SK-N-SH (cell line): ENCODE measurements at regions not wholly inside any gene's neighbourhood (a gene's known extent, or its start where the extent isn't known, plus 50 kb on each side); places are given as distances from the start of the nearest gene placed in this dataset.

Experiments
- CTCF ChIA-PET: fragments of 300-600, 350-600 bp; formaldehyde crosslinking; extraction: SDS; loops from one replicate; lab custom pipeline; 2021; lab: Yijun Ruan, JAX
- POLR2A ChIA-PET: fragments of 350-600 bp; sonication (Branson Sonifier 250); formaldehyde crosslinking; extraction: SDS; loops from one replicate; lab custom pipeline; 2020; ENCODE audit warnings: antibody characterized with exemption, inconsistent platforms; lab: Yijun Ruan, JAX
- DNase-seq: peaks from one replicate; pipeline ENCODE4 v3.0.0; 2012
- H2AFZ ChIP-seq: fragments of 200-600 bp; sonication (generic); 2 replicates; pipeline ENCODE4 v1.8.1; 2016; ENCODE audit warnings: antibody characterized with exemption, mild to moderate bottlenecking, low read depth
- H3F3A ChIP-seq: fragments of 200-600 bp; sonication (generic); replicated peaks from 2 replicates; pipeline ENCODE3; 2016; ENCODE audit warnings: antibody characterized with exemption, mild to moderate bottlenecking; ENCODE audit not compliant: insufficient read depth
- H3K27ac ChIP-seq, 2 experiments: fragments of 200-500 bp in 1 of 2; fragments of 200-600 bp in 1 of 2; sonication (Bioruptor generic) in 1 of 2; sonication (generic), shearing (Covaris generic) in 1 of 2; 2 replicates each; pipeline versions ENCODE4 v1.5.1 to v1.6.1; 2014 to 2016; ENCODE audit warnings: low read depth in 2 of 2, inconsistent platforms in 1 of 2, low read length in 1 of 2, mild to moderate bottlenecking in 1 of 2, mixed read lengths in 1 of 2
- H3K27me3 ChIP-seq: fragments of 200-600 bp; sonication (generic), shearing (Covaris generic); 2 replicates; pipeline ENCODE4 v1.6.1; 2016; ENCODE audit warnings: mixed run types; ENCODE audit not compliant: insufficient read depth
- H3K36me3 ChIP-seq, 2 experiments: fragments of 200-500 bp in 1 of 2; fragments of 200-600 bp in 1 of 2; sonication (Bioruptor generic) in 1 of 2; sonication (generic) in 1 of 2; replicated peaks in 1 of 2; 2 replicates each; pipeline versions ENCODE3 to v1.5.1; 2014 to 2016; ENCODE audit warnings: low read length in 1 of 2, mild to moderate bottlenecking in 1 of 2; ENCODE audit not compliant: insufficient read depth in 2 of 2, control insufficient read depth in 1 of 2
- H3K4me1 ChIP-seq, 2 experiments: fragments of 200-500 bp in 1 of 2; fragments of 200-600 bp in 1 of 2; sonication (Bioruptor generic) in 1 of 2; sonication (generic), shearing (Covaris generic) in 1 of 2; 2 replicates each; pipeline versions ENCODE4 v1.5.1 to v1.6.1; 2014 to 2016; ENCODE audit warnings: low read depth in 1 of 2, low read length in 1 of 2, mixed run types in 1 of 2; ENCODE audit not compliant: insufficient read depth in 2 of 2, control insufficient read depth in 1 of 2
- H3K4me2 ChIP-seq: fragments of 200-600 bp; sonication (generic), shearing (Covaris generic); 2 replicates; pipeline ENCODE4 v1.6.1; 2017; ENCODE audit warnings: mixed run types
- H3K4me3 ChIP-seq, 2 experiments: fragments of 200-500 bp in 1 of 2; fragments of 200-600 bp in 1 of 2; sonication (Bioruptor generic) in 1 of 2; sonication (generic), shearing (Covaris generic) in 1 of 2; 2 replicates each; pipeline versions ENCODE4 v1.5.1 to v1.8.1; 2014 to 2016; ENCODE audit warnings: low read depth in 2 of 2, inconsistent platforms in 1 of 2, low read length in 1 of 2, mild to moderate bottlenecking in 1 of 2, mixed read lengths in 1 of 2, moderate library complexity in 1 of 2
- H3K79me2 ChIP-seq: fragments of 200-600 bp; sonication (generic); 2 replicates; pipeline ENCODE4 v1.8.1; 2017; ENCODE audit warnings: mild to moderate bottlenecking; ENCODE audit not compliant: insufficient read depth
- H3K9ac ChIP-seq: fragments of 200-600 bp; sonication (generic); 2 replicates; pipeline ENCODE4 v1.6.1; 2017; ENCODE audit warnings: mixed run types
- H3K9me2 ChIP-seq: fragments of 200-600 bp; sonication (generic); 2 replicates; pipeline ENCODE4 v1.6.1; 2017; ENCODE audit warnings: mixed run types
- H3K9me3 ChIP-seq: fragments of 200-600 bp; sonication (generic); 2 replicates; pipeline ENCODE4 v1.6.1; 2017; ENCODE audit warnings: mixed run types, mild to moderate bottlenecking, moderate library complexity
- H4K20me1 ChIP-seq: fragments of 200-600 bp; sonication (generic); 2 replicates; pipeline ENCODE4 v1.6.1; 2017; ENCODE audit warnings: mild to moderate bottlenecking, mixed run types; ENCODE audit not compliant: insufficient read depth
- CHD2 ChIP-seq: fragments of 150-350 bp; IDR thresholded peaks from 2 replicates; pipeline ENCODE4 v1.6.1; 2018; ENCODE audit warnings: low read length; ENCODE audit not compliant: partially characterized antibody
- EZH2phosphoT487 ChIP-seq: fragments of 200-600 bp; sonication (generic); IDR thresholded peaks from 2 replicates; pipeline ENCODE4 v1.6.1; 2017; ENCODE audit warnings: low read depth, mixed run types, mild to moderate bottlenecking, antibody characterized with exemption, moderate library complexity, borderline replicate concordance
- NFIC ChIP-seq: IDR thresholded peaks from 2 replicates; pipeline ENCODE4 v1.4.0; 2012; ENCODE audit warnings: borderline replicate concordance
- RCOR1 ChIP-seq: fragments of 150-350 bp; IDR thresholded peaks from 2 replicates; pipeline ENCODE4 v1.6.1; 2017; ENCODE audit warnings: antibody characterized with exemption, low read length
- RFX5 ChIP-seq: IDR thresholded peaks from 2 replicates; pipeline ENCODE4 v1.6.1; 2012; ENCODE audit warnings: mild to moderate bottlenecking, improper control_type of control experiment, low read length
- SMC3 ChIP-seq: IDR thresholded peaks from 2 replicates; pipeline ENCODE4 v1.6.1; 2012; ENCODE audit warnings: low read depth, low read length, improper control_type of control experiment
- TAF1 ChIP-seq: IDR thresholded peaks from 2 replicates; pipeline ENCODE4 v1.6.1; 2012; ENCODE audit warnings: low read depth, mild to moderate bottlenecking, low read length, moderate library complexity, borderline replicate concordance
- TEAD4 ChIP-seq: IDR thresholded peaks from 2 replicates; pipeline ENCODE4 v1.4.0; 2012; ENCODE audit warnings: mild to moderate bottlenecking, borderline replicate concordance; ENCODE audit not compliant: insufficient read depth
- WGBS: methylation state at CpG from one replicate; pipeline ENCODE4 v1.1.6; 2017; ENCODE audit warnings: low lambda C conversion rate; 5-methylcytosine and 5-hydroxymethylcytosine counted together
- TF ChIP-seq, protein P1 (sequence below): IDR thresholded peaks from 2 replicates; pipeline ENCODE4 v1.4.0; 2012; ENCODE audit warnings: low read depth
- TF ChIP-seq, protein P2 (sequence below): IDR thresholded peaks from 2 replicates; pipeline ENCODE4 v1.4.0; 2012; ENCODE audit warnings: low read depth, borderline replicate concordance
- TF ChIP-seq, protein P3 (sequence below): IDR thresholded peaks from 2 replicates; pipeline ENCODE4; 2012
- TF ChIP-seq, protein P4 (sequence below): IDR thresholded peaks from 2 replicates; pipeline ENCODE4 v1.4.0; 2012; ENCODE audit warnings: low read depth, borderline replicate concordance
- TF ChIP-seq, protein P5 (sequence below): fragments of 150-350 bp; IDR thresholded peaks from 2 replicates; pipeline ENCODE4 v1.6.1; 2017; ENCODE audit warnings: antibody characterized with exemption, low read length, low read depth, borderline replicate concordance
- TF ChIP-seq, protein P6 (sequence below): fragments of 200-600 bp; sonication (generic); IDR thresholded peaks from 2 replicates; pipeline ENCODE4 v1.6.1; 2017; ENCODE audit warnings: antibody characterized with exemption, mild to moderate bottlenecking, moderate library complexity
- TF ChIP-seq, protein P7 (sequence below): IDR thresholded peaks from 2 replicates; pipeline ENCODE4 v1.6.1; 2012; ENCODE audit warnings: mild to moderate bottlenecking, low read depth, low read length, moderate library complexity

DNA sequence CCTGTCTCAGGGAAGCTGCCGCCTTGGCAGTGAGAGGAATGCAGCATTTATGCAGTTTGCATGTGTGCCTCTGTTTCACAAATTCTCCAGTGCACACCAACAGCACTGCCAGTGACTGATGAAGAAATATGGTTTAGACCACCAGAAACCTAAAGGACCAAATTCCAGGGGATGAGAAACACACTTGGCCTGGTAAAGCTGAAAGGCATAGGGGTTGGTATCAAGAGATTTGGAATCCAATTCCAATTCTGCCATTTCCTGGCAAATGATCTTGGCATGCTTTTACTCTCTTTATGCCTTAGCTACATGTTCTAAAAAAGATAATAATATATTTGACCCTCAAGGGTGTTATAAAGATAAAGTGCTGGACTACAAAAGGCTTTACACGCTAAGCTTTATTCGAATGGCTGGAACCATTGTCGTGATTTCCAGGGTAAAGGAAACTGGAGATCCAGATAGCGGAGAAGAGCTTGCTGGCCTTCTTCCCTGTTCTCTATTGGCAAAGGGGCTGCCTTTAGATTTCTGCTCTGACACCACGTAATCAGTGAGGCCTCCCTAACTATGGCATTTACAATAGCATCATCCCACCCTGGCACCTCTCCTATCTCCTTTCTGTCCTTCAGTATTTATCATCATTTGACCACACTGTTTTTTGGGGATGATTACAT lies 359.8 kb upstream of the ASIC2 start:
- Histone ChIP-seq H2AFZ (no peak overlapping the region), H3F3A (no peaks in the 10 kb centered on the region), H3K4me2 (no peak overlapping the region), H3K9me3 (no peaks in the 10 kb centered on the region), H4K20me1 (no peaks in the 10 kb centered on the region), H3K4me1 (peaks cover 0 to under 1% of the 10 kb centered on the region in 2 experiments; a peak in 1 of 4 replicates), H3K27me3 (no peaks in the 10 kb centered on the region), H3K9ac (no peak overlapping the region), H3K79me2 (no peaks in the 10 kb centered on the region), H3K9me2 (no peaks in the 10 kb centered on the region), H3K36me3 (no peaks in the 10 kb centered on the region), H3K4me3 (no peak overlapping the region), H3K27ac (no peak overlapping the region)
- no peak for DNase-seq
- ChIA-PET CTCF (interaction anchor here (1.2 to 2.7 kb wide), 5 partner anchors 9 to 360 kb away, joined by 3 to 9 read pairs (median 6); partner anchors contain the start of gene ASIC2), POLR2A (no interaction called here)
- TF ChIP-seq, protein P1, sequence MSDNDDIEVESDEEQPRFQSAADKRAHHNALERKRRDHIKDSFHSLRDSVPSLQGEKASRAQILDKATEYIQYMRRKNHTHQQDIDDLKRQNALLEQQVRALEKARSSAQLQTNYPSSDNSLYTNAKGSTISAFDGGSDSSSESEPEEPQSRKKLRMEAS = no peak
- TF ChIP-seq, protein P2, sequence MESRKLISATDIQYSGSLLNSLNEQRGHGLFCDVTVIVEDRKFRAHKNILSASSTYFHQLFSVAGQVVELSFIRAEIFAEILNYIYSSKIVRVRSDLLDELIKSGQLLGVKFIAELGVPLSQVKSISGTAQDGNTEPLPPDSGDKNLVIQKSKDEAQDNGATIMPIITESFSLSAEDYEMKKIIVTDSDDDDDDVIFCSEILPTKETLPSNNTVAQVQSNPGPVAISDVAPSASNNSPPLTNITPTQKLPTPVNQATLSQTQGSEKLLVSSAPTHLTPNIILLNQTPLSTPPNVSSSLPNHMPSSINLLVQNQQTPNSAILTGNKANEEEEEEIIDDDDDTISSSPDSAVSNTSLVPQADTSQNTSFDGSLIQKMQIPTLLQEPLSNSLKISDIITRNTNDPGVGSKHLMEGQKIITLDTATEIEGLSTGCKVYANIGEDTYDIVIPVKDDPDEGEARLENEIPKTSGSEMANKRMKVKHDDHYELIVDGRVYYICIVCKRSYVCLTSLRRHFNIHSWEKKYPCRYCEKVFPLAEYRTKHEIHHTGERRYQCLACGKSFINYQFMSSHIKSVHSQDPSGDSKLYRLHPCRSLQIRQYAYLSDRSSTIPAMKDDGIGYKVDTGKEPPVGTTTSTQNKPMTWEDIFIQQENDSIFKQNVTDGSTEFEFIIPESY = no peak
- no peak for TF ChIP-seq NFIC
- TF ChIP-seq TEAD4 = no peak
- TF ChIP-seq SMC3 = no peak
- TF ChIP-seq TAF1 = no peak
- 37% methylated on average over 6 of the region's 6 CpGs for WGBS

DNA sequence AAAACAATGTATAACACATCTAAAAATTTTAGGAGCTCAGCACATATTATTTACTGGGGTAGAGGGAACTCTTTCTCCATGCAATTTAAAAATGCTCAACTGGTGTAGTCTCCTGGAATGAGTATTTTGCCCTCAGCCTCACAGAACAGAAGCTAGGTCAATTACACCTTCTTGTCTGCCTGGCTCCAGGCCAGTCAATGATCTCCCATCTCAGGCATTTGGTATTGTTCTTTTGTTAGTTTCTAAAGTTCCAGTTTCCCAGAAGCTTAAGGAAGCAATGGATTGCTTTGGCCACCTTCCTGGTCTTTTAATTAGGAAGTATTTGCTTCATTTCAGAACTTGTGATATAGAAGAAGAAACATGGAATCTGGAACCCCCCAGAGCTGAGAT lies 360.3 kb upstream of the ASIC2 start:
- POLR2A ChIA-PET = no interaction called here
- TF ChIP-seq, protein P1 = no peak
- TF ChIP-seq, protein P3, sequence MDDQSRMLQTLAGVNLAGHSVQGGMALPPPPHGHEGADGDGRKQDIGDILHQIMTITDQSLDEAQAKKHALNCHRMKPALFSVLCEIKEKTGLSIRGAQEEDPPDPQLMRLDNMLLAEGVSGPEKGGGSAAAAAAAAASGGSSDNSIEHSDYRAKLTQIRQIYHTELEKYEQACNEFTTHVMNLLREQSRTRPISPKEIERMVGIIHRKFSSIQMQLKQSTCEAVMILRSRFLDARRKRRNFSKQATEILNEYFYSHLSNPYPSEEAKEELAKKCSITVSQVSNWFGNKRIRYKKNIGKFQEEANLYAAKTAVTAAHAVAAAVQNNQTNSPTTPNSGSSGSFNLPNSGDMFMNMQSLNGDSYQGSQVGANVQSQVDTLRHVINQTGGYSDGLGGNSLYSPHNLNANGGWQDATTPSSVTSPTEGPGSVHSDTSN = no peak
- TF ChIP-seq, protein P4, sequence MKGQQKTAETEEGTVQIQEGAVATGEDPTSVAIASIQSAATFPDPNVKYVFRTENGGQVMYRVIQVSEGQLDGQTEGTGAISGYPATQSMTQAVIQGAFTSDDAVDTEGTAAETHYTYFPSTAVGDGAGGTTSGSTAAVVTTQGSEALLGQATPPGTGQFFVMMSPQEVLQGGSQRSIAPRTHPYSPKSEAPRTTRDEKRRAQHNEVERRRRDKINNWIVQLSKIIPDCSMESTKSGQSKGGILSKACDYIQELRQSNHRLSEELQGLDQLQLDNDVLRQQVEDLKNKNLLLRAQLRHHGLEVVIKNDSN = no peak
- TF ChIP-seq RCOR1 = no peak
- TF ChIP-seq, protein P5, sequence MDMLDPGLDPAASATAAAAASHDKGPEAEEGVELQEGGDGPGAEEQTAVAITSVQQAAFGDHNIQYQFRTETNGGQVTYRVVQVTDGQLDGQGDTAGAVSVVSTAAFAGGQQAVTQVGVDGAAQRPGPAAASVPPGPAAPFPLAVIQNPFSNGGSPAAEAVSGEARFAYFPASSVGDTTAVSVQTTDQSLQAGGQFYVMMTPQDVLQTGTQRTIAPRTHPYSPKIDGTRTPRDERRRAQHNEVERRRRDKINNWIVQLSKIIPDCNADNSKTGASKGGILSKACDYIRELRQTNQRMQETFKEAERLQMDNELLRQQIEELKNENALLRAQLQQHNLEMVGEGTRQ = no peak
- TF ChIP-seq EZH2phosphoT487 = no peak
- TF ChIP-seq CHD2 = no peak
- TF ChIP-seq RFX5 = no peak
- TF ChIP-seq, protein P6, sequence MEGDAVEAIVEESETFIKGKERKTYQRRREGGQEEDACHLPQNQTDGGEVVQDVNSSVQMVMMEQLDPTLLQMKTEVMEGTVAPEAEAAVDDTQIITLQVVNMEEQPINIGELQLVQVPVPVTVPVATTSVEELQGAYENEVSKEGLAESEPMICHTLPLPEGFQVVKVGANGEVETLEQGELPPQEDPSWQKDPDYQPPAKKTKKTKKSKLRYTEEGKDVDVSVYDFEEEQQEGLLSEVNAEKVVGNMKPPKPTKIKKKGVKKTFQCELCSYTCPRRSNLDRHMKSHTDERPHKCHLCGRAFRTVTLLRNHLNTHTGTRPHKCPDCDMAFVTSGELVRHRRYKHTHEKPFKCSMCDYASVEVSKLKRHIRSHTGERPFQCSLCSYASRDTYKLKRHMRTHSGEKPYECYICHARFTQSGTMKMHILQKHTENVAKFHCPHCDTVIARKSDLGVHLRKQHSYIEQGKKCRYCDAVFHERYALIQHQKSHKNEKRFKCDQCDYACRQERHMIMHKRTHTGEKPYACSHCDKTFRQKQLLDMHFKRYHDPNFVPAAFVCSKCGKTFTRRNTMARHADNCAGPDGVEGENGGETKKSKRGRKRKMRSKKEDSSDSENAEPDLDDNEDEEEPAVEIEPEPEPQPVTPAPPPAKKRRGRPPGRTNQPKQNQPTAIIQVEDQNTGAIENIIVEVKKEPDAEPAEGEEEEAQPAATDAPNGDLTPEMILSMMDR = no peak
- TF ChIP-seq, protein P7, sequence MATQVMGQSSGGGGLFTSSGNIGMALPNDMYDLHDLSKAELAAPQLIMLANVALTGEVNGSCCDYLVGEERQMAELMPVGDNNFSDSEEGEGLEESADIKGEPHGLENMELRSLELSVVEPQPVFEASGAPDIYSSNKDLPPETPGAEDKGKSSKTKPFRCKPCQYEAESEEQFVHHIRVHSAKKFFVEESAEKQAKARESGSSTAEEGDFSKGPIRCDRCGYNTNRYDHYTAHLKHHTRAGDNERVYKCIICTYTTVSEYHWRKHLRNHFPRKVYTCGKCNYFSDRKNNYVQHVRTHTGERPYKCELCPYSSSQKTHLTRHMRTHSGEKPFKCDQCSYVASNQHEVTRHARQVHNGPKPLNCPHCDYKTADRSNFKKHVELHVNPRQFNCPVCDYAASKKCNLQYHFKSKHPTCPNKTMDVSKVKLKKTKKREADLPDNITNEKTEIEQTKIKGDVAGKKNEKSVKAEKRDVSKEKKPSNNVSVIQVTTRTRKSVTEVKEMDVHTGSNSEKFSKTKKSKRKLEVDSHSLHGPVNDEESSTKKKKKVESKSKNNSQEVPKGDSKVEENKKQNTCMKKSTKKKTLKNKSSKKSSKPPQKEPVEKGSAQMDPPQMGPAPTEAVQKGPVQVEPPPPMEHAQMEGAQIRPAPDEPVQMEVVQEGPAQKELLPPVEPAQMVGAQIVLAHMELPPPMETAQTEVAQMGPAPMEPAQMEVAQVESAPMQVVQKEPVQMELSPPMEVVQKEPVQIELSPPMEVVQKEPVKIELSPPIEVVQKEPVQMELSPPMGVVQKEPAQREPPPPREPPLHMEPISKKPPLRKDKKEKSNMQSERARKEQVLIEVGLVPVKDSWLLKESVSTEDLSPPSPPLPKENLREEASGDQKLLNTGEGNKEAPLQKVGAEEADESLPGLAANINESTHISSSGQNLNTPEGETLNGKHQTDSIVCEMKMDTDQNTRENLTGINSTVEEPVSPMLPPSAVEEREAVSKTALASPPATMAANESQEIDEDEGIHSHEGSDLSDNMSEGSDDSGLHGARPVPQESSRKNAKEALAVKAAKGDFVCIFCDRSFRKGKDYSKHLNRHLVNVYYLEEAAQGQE = no peak

More for the DNA sequence above, 360.3 kb upstream of the ASIC2 start:
- Histone ChIP-seq H3K4me1 (no peaks in the 10 kb centered on the region), H2AFZ (no peak overlapping the region), H4K20me1 (no peaks in the 10 kb centered on the region), H3K9me2 (no peaks in the 10 kb centered on the region), H3K4me2 (no peak overlapping the region), H3K27ac (no peak overlapping the region), H3K4me3 (no peak overlapping the region), H3K36me3 (no peaks in the 10 kb centered on the region), H3K79me2 (no peaks in the 10 kb centered on the region), H3F3A (no peaks in the 10 kb centered on the region), H3K9me3 (no peaks in the 10 kb centered on the region), H3K27me3 (no peaks in the 10 kb centered on the region), H3K9ac (no peak overlapping the region)
- CTCF ChIA-PET = interaction anchor here (1.2 to 1.7 kb wide), 4 partner anchors 9 to 360 kb away, joined by 3 to 8 read pairs (median 6); partner anchors contain the start of gene ASIC2
- no peak for DNase-seq
